Astrocyte of the spinal cord (primary cell): ENCODE measurements at regions not wholly inside any gene's neighbourhood (a gene's known extent, or its start where the extent isn't known, plus 50 kb on each side); places are given as distances from the start of the nearest gene placed in this dataset.
"Not testable (repeated sequence)": the region's sequence is repeated elsewhere in the genome, so short reads cannot be mapped to it uniquely, and the experiment has no call there.

Experiments used
- DNase-seq: peaks from one replicate; pipeline ENCODE4 v3.0.0; 2011; ENCODE audit warnings: low read depth, low spot score
- H3K4me3 ChIP-seq: 2 replicates; pipeline ENCODE4 v1.5.1; 2011; ENCODE audit warnings: low read depth, mild to moderate bottlenecking, low read length, moderate library complexity
- in situ Hi-C: cut with HindIII; loops from 2 replicates; pipeline ENCODE4 v1.10.0; 2017; ENCODE audit warnings: low sequenced_read_pairs
- TF ChIP-seq, protein P1 (sequence below): IDR thresholded peaks from 2 replicates; pipeline ENCODE4 v1.5.1; 2012; ENCODE audit warnings: low read depth, mild to moderate bottlenecking, low read length, inconsistent platforms

DNA sequence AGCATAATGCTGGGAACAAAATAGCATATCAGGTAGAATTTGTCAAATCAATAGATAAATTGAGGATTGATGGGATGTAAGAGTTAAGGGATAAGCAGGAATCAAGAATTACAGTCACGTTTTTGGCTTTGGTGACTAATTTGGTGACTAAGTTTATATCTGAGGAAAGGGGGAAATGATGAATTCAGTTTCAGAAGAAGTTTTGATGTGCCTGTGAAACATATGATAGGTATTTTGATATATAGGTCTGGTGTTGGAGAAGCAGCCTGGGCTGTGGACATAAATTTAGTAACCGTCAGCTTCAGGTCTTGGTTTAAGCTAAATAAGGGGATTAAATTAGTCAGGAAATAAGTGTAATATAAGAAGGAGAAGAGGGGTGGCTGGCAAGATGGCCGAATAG, 79.0 kb upstream of the EDA2R start:
- in situ Hi-C loops: no loop called here
- DNase-seq: no peak
- H3K4me3 ChIP-seq: no peak overlapping the region
- TF ChIP-seq, protein P1, sequence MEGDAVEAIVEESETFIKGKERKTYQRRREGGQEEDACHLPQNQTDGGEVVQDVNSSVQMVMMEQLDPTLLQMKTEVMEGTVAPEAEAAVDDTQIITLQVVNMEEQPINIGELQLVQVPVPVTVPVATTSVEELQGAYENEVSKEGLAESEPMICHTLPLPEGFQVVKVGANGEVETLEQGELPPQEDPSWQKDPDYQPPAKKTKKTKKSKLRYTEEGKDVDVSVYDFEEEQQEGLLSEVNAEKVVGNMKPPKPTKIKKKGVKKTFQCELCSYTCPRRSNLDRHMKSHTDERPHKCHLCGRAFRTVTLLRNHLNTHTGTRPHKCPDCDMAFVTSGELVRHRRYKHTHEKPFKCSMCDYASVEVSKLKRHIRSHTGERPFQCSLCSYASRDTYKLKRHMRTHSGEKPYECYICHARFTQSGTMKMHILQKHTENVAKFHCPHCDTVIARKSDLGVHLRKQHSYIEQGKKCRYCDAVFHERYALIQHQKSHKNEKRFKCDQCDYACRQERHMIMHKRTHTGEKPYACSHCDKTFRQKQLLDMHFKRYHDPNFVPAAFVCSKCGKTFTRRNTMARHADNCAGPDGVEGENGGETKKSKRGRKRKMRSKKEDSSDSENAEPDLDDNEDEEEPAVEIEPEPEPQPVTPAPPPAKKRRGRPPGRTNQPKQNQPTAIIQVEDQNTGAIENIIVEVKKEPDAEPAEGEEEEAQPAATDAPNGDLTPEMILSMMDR: no peak

DNA sequence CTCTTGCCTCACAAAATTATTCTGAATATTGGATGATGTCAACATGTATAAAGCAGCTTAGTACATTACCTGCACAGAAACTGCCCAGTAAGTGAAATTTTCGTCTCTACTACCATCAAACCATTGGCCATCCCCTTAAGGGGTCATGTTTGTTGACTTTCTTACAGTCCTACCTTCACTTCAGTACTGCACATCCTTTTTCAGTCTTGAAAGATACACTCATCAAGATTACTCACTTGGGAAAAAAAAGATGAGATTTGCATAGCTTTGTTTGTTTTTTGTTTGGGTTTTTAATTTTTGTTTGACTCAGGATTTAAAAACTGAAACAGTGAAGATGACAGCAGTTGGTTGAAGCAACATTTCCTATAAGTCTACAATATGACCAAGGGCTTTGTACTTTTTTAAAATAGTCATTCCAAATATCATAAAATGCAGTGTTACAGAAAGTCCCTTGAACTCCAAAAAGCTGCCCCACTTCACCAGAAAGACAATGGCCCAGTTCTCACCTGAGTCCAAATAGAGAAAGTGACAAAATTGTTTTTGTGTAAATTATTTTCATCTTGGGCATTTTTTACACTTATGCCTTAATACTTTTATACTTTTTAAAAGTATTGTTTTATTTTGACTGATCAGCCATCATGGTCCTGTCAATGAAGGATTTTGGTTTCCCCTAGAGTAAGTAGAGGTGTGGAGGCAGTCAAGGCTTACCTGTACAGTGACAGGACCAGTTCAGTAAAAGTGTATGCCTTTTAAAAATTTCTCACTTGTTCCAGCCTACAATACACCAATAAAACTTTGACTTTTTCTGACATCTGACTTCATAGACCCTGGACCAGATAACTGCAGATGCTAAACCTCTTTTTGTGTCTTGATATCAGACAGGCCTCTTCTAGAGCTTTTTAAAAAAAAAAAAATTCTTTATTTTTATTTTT, 59.7 kb upstream of the EDA2R start:
- in situ Hi-C loops: no loop called here
- TF ChIP-seq, protein P1: no peak
- H3K4me3 ChIP-seq: no peak overlapping the region
- no peak for DNase-seq

DNA sequence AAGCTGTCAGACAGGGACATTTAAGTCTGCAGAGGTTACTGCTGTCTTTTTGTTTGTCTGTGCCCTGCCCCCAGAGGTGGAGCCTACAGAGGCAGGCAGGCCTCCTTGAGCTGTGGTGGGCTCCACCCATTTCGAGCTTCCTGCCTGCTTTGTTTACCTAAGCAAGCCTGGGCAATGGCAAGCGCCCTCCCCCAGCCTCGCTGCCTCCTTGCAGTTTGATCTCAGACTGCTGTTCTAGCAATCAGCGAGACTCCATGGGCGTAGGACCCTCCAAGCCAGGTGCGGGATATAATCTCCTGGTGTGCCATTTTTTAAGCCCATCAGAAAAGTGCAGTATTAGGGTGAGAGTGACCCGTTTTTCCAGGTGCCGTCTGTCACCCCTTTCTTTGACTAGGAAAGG, 53.6 kb upstream of the EDA2R start:
- in situ Hi-C loops, DNase-seq, H3K4me3 ChIP-seq: not testable (repeated sequence)
